GM23338 (cell line): ENCODE measurements at regions not wholly inside any gene's neighbourhood (a gene's known extent, or its start where the extent isn't known, plus 50 kb on each side); places are given as distances from the start of the nearest gene placed in this dataset.

Experiments
- ATAC-seq: fragments of 200-7000 bp; cut with Tn5 transposase; 3 replicates; pipeline ENCODE4 v1.9.1; 2020
- DNase-seq: peaks from one replicate; pipeline ENCODE4 v3.0.0-alpha.2; 2015; ENCODE audit warnings: low spot score
- H2AFZ ChIP-seq: fragments of 200-600 bp; sonication (generic); 2 replicates; pipeline ENCODE4 v1.8.0; 2016; ENCODE audit warnings: antibody characterized with exemption, mild to moderate bottlenecking, moderate library complexity
- H3F3A ChIP-seq: fragments of 200-600 bp; sonication (generic); replicated peaks from 2 replicates; pipeline ENCODE4 v1.8.0; 2017; ENCODE audit warnings: antibody characterized with exemption, mixed run types, low read depth
- H3K27ac ChIP-seq: fragments of 200-600 bp; sonication (generic); 2 replicates; pipeline ENCODE4 v1.6.1; 2016; ENCODE audit warnings: low read depth
- H3K27me3 ChIP-seq: fragments of 200-600 bp; sonication (generic); 2 replicates; pipeline ENCODE4 v1.8.0; 2016; ENCODE audit warnings: mild to moderate bottlenecking, mixed run types, moderate library complexity; ENCODE audit not compliant: insufficient read depth
- H3K36me3 ChIP-seq: fragments of 200-600 bp; sonication (generic); 2 replicates; pipeline ENCODE4 v1.8.0; 2016; ENCODE audit warnings: mild to moderate bottlenecking; ENCODE audit not compliant: insufficient read depth
- H3K4me1 ChIP-seq: fragments of 200-600 bp; sonication (generic); 2 replicates; pipeline ENCODE4 v1.8.0; 2016; ENCODE audit warnings: mild to moderate bottlenecking, moderate library complexity; ENCODE audit not compliant: insufficient read depth
- H3K4me2 ChIP-seq: fragments of 200-600 bp; sonication (generic); 2 replicates; pipeline ENCODE4 v1.7.1; 2017; ENCODE audit warnings: mixed run types
- H3K4me3 ChIP-seq: fragments of 200-600 bp; sonication (generic); 2 replicates; pipeline ENCODE4 v1.6.1; 2016; ENCODE audit warnings: mixed run types
- H3K79me2 ChIP-seq: fragments of 200-600 bp; sonication (generic); replicated peaks from 2 replicates; pipeline ENCODE4 v1.8.0; 2017; ENCODE audit warnings: mild to moderate bottlenecking; ENCODE audit not compliant: insufficient read depth
- H3K9me2 ChIP-seq: fragments of 200-600 bp; sonication (generic); 2 replicates; pipeline ENCODE4 v1.8.0; 2017; ENCODE audit not compliant: insufficient read depth
- H4K20me1 ChIP-seq: fragments of 200-600 bp; sonication (generic); replicated peaks from 2 replicates; pipeline ENCODE4 v1.8.0; 2017; ENCODE audit warnings: mild to moderate bottlenecking; ENCODE audit not compliant: insufficient read depth
- H3K27ac Mint-ChIP-seq: 2 replicates; pipeline ENCODE4 v1.8.0; 2020; ENCODE audit warnings: inconsistent platforms, mild to moderate bottlenecking, moderate library complexity, mixed read lengths
- H3K27me3 Mint-ChIP-seq: 3 replicates; pipeline ENCODE4 v1.8.0; 2022; ENCODE audit warnings: low read depth, mild to moderate bottlenecking, moderate library complexity, mixed read lengths, inconsistent platforms; ENCODE audit not compliant: insufficient read depth, poor library complexity
- H3K36me3 Mint-ChIP-seq: 3 replicates; pipeline ENCODE4 v1.8.0; 2021; ENCODE audit warnings: low read depth, mild to moderate bottlenecking, inconsistent platforms, moderate library complexity, mixed read lengths
- H3K4me1 Mint-ChIP-seq: 3 replicates; pipeline ENCODE4 v1.8.0; 2020; ENCODE audit warnings: mild to moderate bottlenecking, inconsistent platforms, mixed read lengths
- H3K4me3 Mint-ChIP-seq: 3 replicates; pipeline ENCODE4 v1.8.0; 2021; ENCODE audit warnings: moderate library complexity, mild to moderate bottlenecking, inconsistent platforms, mixed read lengths
- H3K9me3 Mint-ChIP-seq: 3 replicates; pipeline ENCODE4 v1.8.0; 2020; ENCODE audit warnings: moderate library complexity, mild to moderate bottlenecking, inconsistent platforms, mixed read lengths
- CREB1 ChIP-seq: fragments of 250-450 bp; sonication (Bioruptor Pico); IDR thresholded peaks from 2 replicates; pipeline ENCODE4 v1.5.0; 2020; ENCODE audit warnings: low read depth, mild to moderate bottlenecking, moderate library complexity
- EZH2 ChIP-seq: fragments of 200-600 bp; sonication (generic); IDR thresholded peaks from one replicate; pipeline ENCODE4 v1.8.0; 2017; ENCODE audit warnings: antibody characterized with exemption, mild to moderate bottlenecking, low read depth; ENCODE audit not compliant: unreplicated experiment
- EZH2phosphoT487 ChIP-seq: fragments of 200-600 bp; sonication (generic); IDR thresholded peaks from one replicate; pipeline ENCODE4 v1.8.1; 2018; ENCODE audit warnings: antibody characterized with exemption; ENCODE audit not compliant: unreplicated experiment
- JUNB ChIP-seq: IDR thresholded peaks from one replicate; pipeline ENCODE4 v1.6.1; 2016; ENCODE audit warnings: antibody characterized with exemption; ENCODE audit not compliant: unreplicated experiment
- NANOG ChIP-seq: IDR thresholded peaks from 2 replicates; pipeline ENCODE4 v1.6.1; 2016; ENCODE audit warnings: antibody characterized with exemption, borderline replicate concordance
- POLR2AphosphoS5 ChIP-seq: IDR thresholded peaks from 2 replicates; pipeline ENCODE4 v1.6.1; 2016; ENCODE audit warnings: antibody characterized with exemption, low read depth
- STAT1 ChIP-seq: IDR thresholded peaks from one replicate; pipeline ENCODE4 v1.6.1; 2016; ENCODE audit warnings: antibody characterized with exemption; ENCODE audit not compliant: unreplicated experiment
- ZNF114 ChIP-seq: fragments of 250-450 bp; sonication (Bioruptor Pico); IDR thresholded peaks from 2 replicates; pipeline ENCODE4 v1.5.0; 2020; ENCODE audit warnings: mild to moderate bottlenecking, moderate library complexity
- ZNF331 ChIP-seq: fragments of 250-450 bp; sonication (Bioruptor Pico); IDR thresholded peaks from 2 replicates; pipeline ENCODE4 v1.5.0; 2020; ENCODE audit warnings: low read depth, mild to moderate bottlenecking, moderate library complexity
- TF ChIP-seq, protein P1 (sequence below): IDR thresholded peaks from one replicate; pipeline ENCODE4 v1.6.1; 2018; ENCODE audit warnings: antibody characterized with exemption; ENCODE audit not compliant: unreplicated experiment
- TF ChIP-seq, protein P2 (sequence below): IDR thresholded peaks from 2 replicates; pipeline ENCODE4 v1.6.1; 2016; ENCODE audit warnings: antibody characterized with exemption
- TF ChIP-seq, protein P3 (sequence below), 2 experiments: fragments of 200-600 bp in 1 of 2; sonication (generic) in 1 of 2; conservative IDR thresholded peaks; 2 replicates each; pipeline versions ENCODE4 v1.5.1 to v1.6.1; 2016 to 2017; ENCODE audit warnings: antibody characterized with exemption in 2 of 2, low read depth in 2 of 2, mild to moderate bottlenecking in 2 of 2, moderate library complexity in 1 of 2
- TF ChIP-seq, protein P4 (sequence below): fragments of 250-450 bp; sonication (Bioruptor Pico); IDR thresholded peaks from 2 replicates; pipeline ENCODE4 v1.5.0; 2020; ENCODE audit warnings: mild to moderate bottlenecking, moderate library complexity

DNA sequence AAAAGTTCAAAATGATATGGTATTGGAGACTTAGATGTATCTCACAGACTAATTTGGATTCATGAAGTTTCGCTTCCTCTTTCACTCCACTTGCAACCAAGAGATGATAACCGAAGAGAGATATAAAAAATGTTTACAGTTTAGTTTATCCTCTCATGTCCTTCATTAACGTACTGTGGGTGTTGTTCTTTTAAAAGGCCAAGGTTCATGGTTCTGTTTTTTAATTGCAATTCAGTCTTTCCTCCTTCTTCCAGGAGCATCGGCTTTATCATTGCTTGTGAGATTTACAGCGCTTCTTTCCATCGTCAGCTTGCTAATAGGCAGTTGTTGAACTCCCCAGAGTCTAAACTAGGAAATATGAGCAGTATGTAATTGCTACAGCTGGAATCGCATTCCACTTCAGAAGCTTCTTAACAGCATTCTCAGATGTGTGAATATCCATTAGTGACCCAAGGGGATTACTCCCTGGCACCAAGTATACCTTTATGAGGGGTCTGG is 75.9 kb upstream of the HGF start:
- Histone ChIP-seq H3K4me2 (no peak overlapping the region), H3K27me3 (no peaks in the 10 kb centered on the region), H3K79me2 (no peaks in the 10 kb centered on the region), H3K9me2 (peaks cover 4% of the 10 kb centered on the region; the same call in 1 of the 2 replicates), H3F3A (no peaks in the 10 kb centered on the region), H3K27ac (no peak overlapping the region), H3K4me1 (0 out of 2 replicates have a peak, but pooled peaks cover 2% of the 10 kb centered on the region), H4K20me1 (no peaks in the 10 kb centered on the region), H3K36me3 (no peaks in the 10 kb centered on the region), H3K4me3 (no peak overlapping the region), H2AFZ (no peak overlapping the region)
- DNase-seq: no peak
- Mint-ChIP-seq H3K36me3 (no peaks in the 10 kb centered on the region), H3K27me3 (no peaks in the 10 kb centered on the region), H3K9me3 (no peaks in the 10 kb centered on the region; the same call in 2 of the 3 replicates), H3K4me1 (peaks cover 9% of the 10 kb centered on the region), H3K4me3 (no peak overlapping the region), H3K27ac (no peak overlapping the region)
- TF ChIP-seq, protein P1, sequence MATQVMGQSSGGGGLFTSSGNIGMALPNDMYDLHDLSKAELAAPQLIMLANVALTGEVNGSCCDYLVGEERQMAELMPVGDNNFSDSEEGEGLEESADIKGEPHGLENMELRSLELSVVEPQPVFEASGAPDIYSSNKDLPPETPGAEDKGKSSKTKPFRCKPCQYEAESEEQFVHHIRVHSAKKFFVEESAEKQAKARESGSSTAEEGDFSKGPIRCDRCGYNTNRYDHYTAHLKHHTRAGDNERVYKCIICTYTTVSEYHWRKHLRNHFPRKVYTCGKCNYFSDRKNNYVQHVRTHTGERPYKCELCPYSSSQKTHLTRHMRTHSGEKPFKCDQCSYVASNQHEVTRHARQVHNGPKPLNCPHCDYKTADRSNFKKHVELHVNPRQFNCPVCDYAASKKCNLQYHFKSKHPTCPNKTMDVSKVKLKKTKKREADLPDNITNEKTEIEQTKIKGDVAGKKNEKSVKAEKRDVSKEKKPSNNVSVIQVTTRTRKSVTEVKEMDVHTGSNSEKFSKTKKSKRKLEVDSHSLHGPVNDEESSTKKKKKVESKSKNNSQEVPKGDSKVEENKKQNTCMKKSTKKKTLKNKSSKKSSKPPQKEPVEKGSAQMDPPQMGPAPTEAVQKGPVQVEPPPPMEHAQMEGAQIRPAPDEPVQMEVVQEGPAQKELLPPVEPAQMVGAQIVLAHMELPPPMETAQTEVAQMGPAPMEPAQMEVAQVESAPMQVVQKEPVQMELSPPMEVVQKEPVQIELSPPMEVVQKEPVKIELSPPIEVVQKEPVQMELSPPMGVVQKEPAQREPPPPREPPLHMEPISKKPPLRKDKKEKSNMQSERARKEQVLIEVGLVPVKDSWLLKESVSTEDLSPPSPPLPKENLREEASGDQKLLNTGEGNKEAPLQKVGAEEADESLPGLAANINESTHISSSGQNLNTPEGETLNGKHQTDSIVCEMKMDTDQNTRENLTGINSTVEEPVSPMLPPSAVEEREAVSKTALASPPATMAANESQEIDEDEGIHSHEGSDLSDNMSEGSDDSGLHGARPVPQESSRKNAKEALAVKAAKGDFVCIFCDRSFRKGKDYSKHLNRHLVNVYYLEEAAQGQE: no peak
- TF ChIP-seq EZH2phosphoT487: no peak
- TF ChIP-seq, protein P2, sequence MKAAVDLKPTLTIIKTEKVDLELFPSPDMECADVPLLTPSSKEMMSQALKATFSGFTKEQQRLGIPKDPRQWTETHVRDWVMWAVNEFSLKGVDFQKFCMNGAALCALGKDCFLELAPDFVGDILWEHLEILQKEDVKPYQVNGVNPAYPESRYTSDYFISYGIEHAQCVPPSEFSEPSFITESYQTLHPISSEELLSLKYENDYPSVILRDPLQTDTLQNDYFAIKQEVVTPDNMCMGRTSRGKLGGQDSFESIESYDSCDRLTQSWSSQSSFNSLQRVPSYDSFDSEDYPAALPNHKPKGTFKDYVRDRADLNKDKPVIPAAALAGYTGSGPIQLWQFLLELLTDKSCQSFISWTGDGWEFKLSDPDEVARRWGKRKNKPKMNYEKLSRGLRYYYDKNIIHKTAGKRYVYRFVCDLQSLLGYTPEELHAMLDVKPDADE: no peak
- no peak for TF ChIP-seq ZNF114 (CRISPR knock-in tag)
- TF ChIP-seq JUNB: no peak
- TF ChIP-seq POLR2AphosphoS5: no peak
- no peak for TF ChIP-seq CREB1 (CRISPR knock-in tag)
- TF ChIP-seq, protein P3, sequence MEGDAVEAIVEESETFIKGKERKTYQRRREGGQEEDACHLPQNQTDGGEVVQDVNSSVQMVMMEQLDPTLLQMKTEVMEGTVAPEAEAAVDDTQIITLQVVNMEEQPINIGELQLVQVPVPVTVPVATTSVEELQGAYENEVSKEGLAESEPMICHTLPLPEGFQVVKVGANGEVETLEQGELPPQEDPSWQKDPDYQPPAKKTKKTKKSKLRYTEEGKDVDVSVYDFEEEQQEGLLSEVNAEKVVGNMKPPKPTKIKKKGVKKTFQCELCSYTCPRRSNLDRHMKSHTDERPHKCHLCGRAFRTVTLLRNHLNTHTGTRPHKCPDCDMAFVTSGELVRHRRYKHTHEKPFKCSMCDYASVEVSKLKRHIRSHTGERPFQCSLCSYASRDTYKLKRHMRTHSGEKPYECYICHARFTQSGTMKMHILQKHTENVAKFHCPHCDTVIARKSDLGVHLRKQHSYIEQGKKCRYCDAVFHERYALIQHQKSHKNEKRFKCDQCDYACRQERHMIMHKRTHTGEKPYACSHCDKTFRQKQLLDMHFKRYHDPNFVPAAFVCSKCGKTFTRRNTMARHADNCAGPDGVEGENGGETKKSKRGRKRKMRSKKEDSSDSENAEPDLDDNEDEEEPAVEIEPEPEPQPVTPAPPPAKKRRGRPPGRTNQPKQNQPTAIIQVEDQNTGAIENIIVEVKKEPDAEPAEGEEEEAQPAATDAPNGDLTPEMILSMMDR (conservative IDR thresholded peaks at IDR 0.05; ENCODE audit: low read depth in 2 of 2): no peak
- no peak for TF ChIP-seq NANOG
- no peak for TF ChIP-seq ZNF331
- no peak for TF ChIP-seq STAT1
- TF ChIP-seq EZH2: no peak
- TF ChIP-seq, protein P4, sequence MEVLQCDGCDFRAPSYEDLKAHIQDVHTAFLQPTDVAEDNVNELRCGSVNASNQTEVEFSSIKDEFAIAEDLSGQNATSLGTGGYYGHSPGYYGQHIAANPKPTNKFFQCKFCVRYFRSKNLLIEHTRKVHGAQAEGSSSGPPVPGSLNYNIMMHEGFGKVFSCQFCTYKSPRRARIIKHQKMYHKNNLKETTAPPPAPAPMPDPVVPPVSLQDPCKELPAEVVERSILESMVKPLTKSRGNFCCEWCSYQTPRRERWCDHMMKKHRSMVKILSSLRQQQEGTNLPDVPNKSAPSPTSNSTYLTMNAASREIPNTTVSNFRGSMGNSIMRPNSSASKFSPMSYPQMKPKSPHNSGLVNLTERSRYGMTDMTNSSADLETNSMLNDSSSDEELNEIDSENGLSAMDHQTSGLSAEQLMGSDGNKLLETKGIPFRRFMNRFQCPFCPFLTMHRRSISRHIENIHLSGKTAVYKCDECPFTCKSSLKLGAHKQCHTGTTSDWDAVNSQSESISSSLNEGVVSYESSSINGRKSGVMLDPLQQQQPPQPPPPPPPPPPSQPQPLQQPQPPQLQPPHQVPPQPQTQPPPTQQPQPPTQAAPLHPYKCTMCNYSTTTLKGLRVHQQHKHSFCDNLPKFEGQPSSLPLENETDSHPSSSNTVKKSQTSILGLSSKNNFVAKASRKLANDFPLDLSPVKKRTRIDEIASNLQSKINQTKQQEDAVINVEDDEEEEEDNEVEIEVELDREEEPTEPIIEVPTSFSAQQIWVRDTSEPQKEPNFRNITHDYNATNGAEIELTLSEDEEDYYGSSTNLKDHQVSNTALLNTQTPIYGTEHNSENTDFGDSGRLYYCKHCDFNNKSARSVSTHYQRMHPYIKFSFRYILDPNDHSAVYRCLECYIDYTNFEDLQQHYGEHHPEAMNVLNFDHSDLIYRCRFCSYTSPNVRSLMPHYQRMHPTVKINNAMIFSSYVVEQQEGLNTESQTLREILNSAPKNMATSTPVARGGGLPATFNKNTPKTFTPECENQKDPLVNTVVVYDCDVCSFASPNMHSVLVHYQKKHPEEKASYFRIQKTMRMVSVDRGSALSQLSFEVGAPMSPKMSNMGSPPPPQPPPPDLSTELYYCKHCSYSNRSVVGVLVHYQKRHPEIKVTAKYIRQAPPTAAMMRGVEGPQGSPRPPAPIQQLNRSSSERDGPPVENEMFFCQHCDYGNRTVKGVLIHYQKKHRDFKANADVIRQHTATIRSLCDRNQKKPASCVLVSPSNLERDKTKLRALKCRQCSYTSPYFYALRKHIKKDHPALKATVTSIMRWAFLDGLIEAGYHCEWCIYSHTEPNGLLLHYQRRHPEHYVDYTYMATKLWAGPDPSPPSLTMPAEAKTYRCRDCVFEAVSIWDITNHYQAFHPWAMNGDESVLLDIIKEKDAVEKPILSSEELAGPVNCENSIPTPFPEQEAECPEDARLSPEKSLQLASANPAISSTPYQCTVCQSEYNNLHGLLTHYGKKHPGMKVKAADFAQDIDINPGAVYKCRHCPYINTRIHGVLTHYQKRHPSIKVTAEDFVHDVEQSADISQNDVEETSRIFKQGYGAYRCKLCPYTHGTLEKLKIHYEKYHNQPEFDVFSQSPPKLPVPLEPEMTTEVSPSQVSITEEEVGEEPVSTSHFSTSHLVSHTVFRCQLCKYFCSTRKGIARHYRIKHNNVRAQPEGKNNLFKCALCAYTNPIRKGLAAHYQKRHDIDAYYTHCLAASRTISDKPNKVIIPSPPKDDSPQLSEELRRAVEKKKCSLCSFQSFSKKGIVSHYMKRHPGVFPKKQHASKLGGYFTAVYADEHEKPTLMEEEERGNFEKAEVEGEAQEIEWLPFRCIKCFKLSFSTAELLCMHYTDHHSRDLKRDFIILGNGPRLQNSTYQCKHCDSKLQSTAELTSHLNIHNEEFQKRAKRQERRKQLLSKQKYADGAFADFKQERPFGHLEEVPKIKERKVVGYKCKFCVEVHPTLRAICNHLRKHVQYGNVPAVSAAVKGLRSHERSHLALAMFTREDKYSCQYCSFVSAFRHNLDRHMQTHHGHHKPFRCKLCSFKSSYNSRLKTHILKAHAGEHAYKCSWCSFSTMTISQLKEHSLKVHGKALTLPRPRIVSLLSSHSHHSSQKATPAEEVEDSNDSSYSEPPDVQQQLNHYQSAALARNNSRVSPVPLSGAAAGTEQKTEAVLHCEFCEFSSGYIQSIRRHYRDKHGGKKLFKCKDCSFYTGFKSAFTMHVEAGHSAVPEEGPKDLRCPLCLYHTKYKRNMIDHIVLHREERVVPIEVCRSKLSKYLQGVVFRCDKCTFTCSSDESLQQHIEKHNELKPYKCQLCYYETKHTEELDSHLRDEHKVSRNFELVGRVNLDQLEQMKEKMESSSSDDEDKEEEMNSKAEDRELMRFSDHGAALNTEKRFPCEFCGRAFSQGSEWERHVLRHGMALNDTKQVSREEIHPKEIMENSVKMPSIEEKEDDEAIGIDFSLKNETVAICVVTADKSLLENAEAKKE (CRISPR knock-in tag): no peak
- ATAC-seq: no peak
